HEK293T (cell line): ENCODE measurements at regions not wholly inside any gene's neighbourhood (a gene's known extent, or its start where the extent isn't known, plus 50 kb on each side); places are given as distances from the start of the nearest gene placed in this dataset.

Source experiments
- CTCF ChIA-PET: fragments of 350-600 bp; formaldehyde crosslinking; extraction: SDS; loops from one replicate; lab custom pipeline; 2021; ENCODE audit warnings: antibody characterized with exemption, inconsistent platforms; lab: Yijun Ruan, JAX
- POLR2A ChIA-PET: fragments of 350-600 bp; formaldehyde crosslinking; extraction: SDS; loops from one replicate; lab custom pipeline; 2020; ENCODE audit warnings: antibody characterized with exemption, inconsistent platforms; lab: Yijun Ruan, JAX
- DNase-seq: peaks from one replicate; pipeline ENCODE4 v3.0.0; 2012; ENCODE audit warnings: mixed read lengths; ENCODE audit errors: extremely low spot score
- ARNT ChIP-seq: fragments of 450-650 bp; IDR thresholded peaks from 2 replicates; pipeline ENCODE4 v1.6.1; 2017; ENCODE audit warnings: mild to moderate bottlenecking
- BHLHE40 ChIP-seq: fragments of 450-650 bp; IDR thresholded peaks from 2 replicates; pipeline ENCODE4 v1.6.1; 2016; ENCODE audit warnings: mild to moderate bottlenecking, moderate library complexity, borderline replicate concordance
- CTBP1 ChIP-seq: fragments of 450-650 bp; IDR thresholded peaks from 2 replicates; pipeline ENCODE4 v1.6.1; 2016; ENCODE audit warnings: borderline replicate concordance
- ELF4 ChIP-seq: fragments of 450-650 bp; IDR thresholded peaks from 2 replicates; pipeline ENCODE4 v1.6.1; 2017; ENCODE audit warnings: antibody characterized with exemption
- FOXA1 ChIP-seq: fragments of 450-650 bp; IDR thresholded peaks from 2 replicates; pipeline ENCODE4 v1.6.1; 2016; ENCODE audit warnings: mild to moderate bottlenecking
- FOXK2 ChIP-seq: fragments of 450-650 bp; IDR thresholded peaks from 2 replicates; pipeline ENCODE4 v1.6.1; 2016; ENCODE audit warnings: mild to moderate bottlenecking
- FOXM1 ChIP-seq: fragments of 450-650 bp; IDR thresholded peaks from 2 replicates; pipeline ENCODE4 v1.6.1; 2017; ENCODE audit warnings: mild to moderate bottlenecking, borderline replicate concordance
- HDGF ChIP-seq: fragments of 450-650 bp; IDR thresholded peaks from 2 replicates; pipeline ENCODE4 v1.6.1; 2017; ENCODE audit warnings: antibody characterized with exemption, borderline replicate concordance
- L3MBTL2 ChIP-seq: fragments of 450-650 bp; conservative IDR thresholded peaks from 2 replicates; pipeline ENCODE4 v1.6.1; 2016; ENCODE audit warnings: mild to moderate bottlenecking
- LEF1 ChIP-seq: fragments of 450-650 bp; IDR thresholded peaks from 2 replicates; pipeline ENCODE4 v1.6.1; 2017; ENCODE audit warnings: mild to moderate bottlenecking, borderline replicate concordance
- NFRKB ChIP-seq: fragments of 450-650 bp; IDR thresholded peaks from 2 replicates; pipeline ENCODE4 v1.6.1; 2016; ENCODE audit warnings: mild to moderate bottlenecking, moderate library complexity
- PKNOX1 ChIP-seq: fragments of 450-650 bp; IDR thresholded peaks from 2 replicates; pipeline ENCODE4 v1.6.1; 2016
- SP1 ChIP-seq: fragments of 450-650 bp; IDR thresholded peaks from 2 replicates; pipeline ENCODE4 v1.6.1; 2017
- SUZ12 ChIP-seq: fragments of 450-650 bp; IDR thresholded peaks from 2 replicates; pipeline ENCODE4 v1.6.1; 2016; ENCODE audit warnings: mild to moderate bottlenecking
- TARDBP ChIP-seq: fragments of 450-650 bp; IDR thresholded peaks from 2 replicates; pipeline ENCODE4 v1.6.1; 2016
- ZNF384 ChIP-seq: fragments of 450-650 bp; IDR thresholded peaks from 2 replicates; pipeline ENCODE4 v1.6.1; 2016

GRCh38 chr15:93989440-93989998 lies 241.8 kb upstream of the MCTP2 start:
- no peak for DNase-seq
- TF ChIP-seq ELF4 = no peak
- no peak for TF ChIP-seq SP1
- no peak for TF ChIP-seq LEF1
- no peak for TF ChIP-seq FOXA1
- TF ChIP-seq L3MBTL2 = no peak
- TF ChIP-seq FOXM1 = no peak
- no peak for TF ChIP-seq PKNOX1
- no peak for TF ChIP-seq FOXK2
- POLR2A ChIA-PET = no interaction called here
- CTCF ChIA-PET = interaction anchor here (1.6 kb wide), 1 partner anchor 130 kb away, joined by 4 read pairs; no protein-coding TSS in a partner anchor

DNA sequence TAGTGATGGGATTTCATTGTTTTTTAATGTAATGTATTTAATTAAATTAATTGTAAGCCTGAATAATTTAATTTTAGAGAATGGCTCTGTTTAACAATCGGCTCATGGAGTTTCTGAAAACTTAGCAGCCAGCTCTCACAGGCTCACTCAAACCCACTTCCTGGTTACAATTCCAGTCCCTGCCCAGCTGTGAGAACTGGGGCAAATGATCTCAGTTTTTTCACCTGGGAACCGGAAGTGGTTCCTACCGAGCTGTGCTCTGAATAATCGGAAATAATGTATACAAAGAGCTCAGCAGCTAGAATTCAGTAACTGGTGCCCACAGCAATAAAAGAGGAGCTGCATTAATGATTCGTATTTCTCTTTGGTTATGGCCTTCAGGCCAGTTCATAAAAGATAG lies 244.3 kb upstream of the MCTP2 start:
- POLR2A ChIA-PET = no interaction called here
- no peak for DNase-seq
- TF ChIP-seq FOXM1 (no peak), ARNT (no peak), ELF4 (no peak), L3MBTL2 (no peak), ZNF384 (no peak), NFRKB (no peak), CTBP1 (no peak), TARDBP (no peak), HDGF (no peak), FOXK2 (no peak), PKNOX1 (no peak), FOXA1 (no peak), SP1 (no peak)
- CTCF ChIA-PET = interaction anchor here (1.6 kb wide), 1 partner anchor 10 kb away, joined by 3 read pairs; no protein-coding TSS in a partner anchor

- POLR2A ChIA-PET = interaction anchor here (0.6 kb wide), 1 partner anchor 11 kb away, joined by 3 read pairs; no protein-coding TSS in a partner anchor
- TF ChIP-seq FOXM1 (no peak), BHLHE40 (no peak), ZNF384 (no peak), PKNOX1 (no peak), CTBP1 (no peak), L3MBTL2 (no peak), ELF4 (no peak), SP1 (no peak), ARNT (no peak), SUZ12 (no peak), HDGF (no peak), TARDBP (no peak), FOXA1 (no peak), FOXK2 (no peak), LEF1 (no peak)
- CTCF ChIA-PET = interaction anchor here (0.6 to 1.6 kb wide), 2 partner anchors 10 to 1113 kb away, joined by 3 to 5 read pairs; no protein-coding TSS in a partner anchor
- no peak for DNase-seq
These were observed 244.9 kb upstream of the MCTP2 start for GRCh38 chr15:93986400-93986984.

- ChIA-PET CTCF (interaction anchor here (0.6 kb wide), 1 partner anchor 1113 kb away, joined by 5 read pairs; no protein-coding TSS in a partner anchor), POLR2A (interaction anchor here (0.6 kb wide), 1 partner anchor 10 kb away, joined by 3 read pairs; no protein-coding TSS in a partner anchor)
- DNase-seq = no peak
- no peak for TF ChIP-seq SUZ12
- no peak for TF ChIP-seq TARDBP
- no peak for TF ChIP-seq L3MBTL2
- no peak for TF ChIP-seq FOXK2
- no peak for TF ChIP-seq NFRKB
- TF ChIP-seq ARNT = no peak
- TF ChIP-seq HDGF = no peak
- TF ChIP-seq PKNOX1 = no peak
These were observed 245.4 kb upstream of the MCTP2 start for GRCh38 chr15:93985925-93986324.

DNA sequence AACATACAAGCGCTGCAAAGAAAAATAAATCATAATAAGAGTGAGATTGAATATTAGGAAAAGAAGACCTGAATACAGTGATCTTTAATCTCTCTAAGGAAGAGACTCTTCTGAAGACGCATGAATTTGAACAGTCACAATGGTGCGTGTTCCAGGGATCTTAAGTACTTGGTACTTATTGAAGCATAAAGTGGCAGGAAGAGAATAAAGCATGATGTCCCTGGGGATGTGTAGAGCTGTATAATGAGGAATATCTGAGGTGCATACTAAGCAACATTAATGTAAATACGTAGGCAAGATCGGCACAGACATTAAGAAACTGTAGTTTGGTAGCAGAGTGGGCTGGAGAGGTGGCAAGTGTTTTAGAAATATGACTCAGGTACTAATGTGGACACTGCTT lies 246.2 kb upstream of the MCTP2 start:
- TF ChIP-seq SUZ12 = no peak
- no peak for TF ChIP-seq SP1
- no peak for TF ChIP-seq FOXM1
- CTCF ChIA-PET = no interaction called here
- no peak for DNase-seq
- POLR2A ChIA-PET = no interaction called here

GRCh38 chr15:93983526-93983925 lies 247.8 kb upstream of the MCTP2 start:
- POLR2A ChIA-PET = no interaction called here
- CTCF ChIA-PET = no interaction called here
- DNase-seq = no peak

More at GRCh38 chr15:93983526-93983925, 247.8 kb upstream of the MCTP2 start:
- TF ChIP-seq FOXA1 (no peak), SUZ12 (no peak), TARDBP (no peak), BHLHE40 (no peak), PKNOX1 (no peak), ARNT (no peak), LEF1 (no peak), CTBP1 (no peak)
